Hematopoietic multipotent progenitor cell treated with erythropoietin and hydrocortisone succinate and interleukin-3 and kit ligand, for 4 days (in vitro differentiated cells): ENCODE measurements at regions not wholly inside any gene's neighbourhood (a gene's known extent, or its start where the extent isn't known, plus 50 kb on each side); places are given as distances from the start of the nearest gene placed in this dataset.
"Not testable (repeated sequence)": the region's sequence is repeated elsewhere in the genome, so short reads cannot be mapped to it uniquely, and the experiment has no call there.

ENCODE experiments used
- DNase-seq: peaks from one replicate; pipeline ENCODE4 v3.0.0-alpha.2; 2015

- not testable (repeated sequence) for DNase-seq
Observed at GRCh38 chr9:41016699-41017098, 111.8 kb downstream of the FOXD4L6 start.

- not testable (repeated sequence) for DNase-seq
Observed at GRCh38 chr9:40999952-41000700, 128.4 kb downstream of the FOXD4L6 start.

- DNase-seq = not testable (repeated sequence)
Observed at GRCh38 chr9:40995490-40995889, 133.0 kb downstream of the FOXD4L6 start.

- DNase-seq = peak; percentile 8
Observed at GRCh38 chr9:40993842-40994241, 134.6 kb downstream of the FOXD4L6 start.

- not testable (repeated sequence) for DNase-seq
Observed at GRCh38 chr9:40993375-40993774, 135.1 kb downstream of the FOXD4L6 start.

GRCh38 chr9:40992472-40992821 is 136.0 kb downstream of the FOXD4L6 start:
- DNase-seq = peak; percentile 59

GRCh38 chr9:40991741-40992471 is 136.6 kb downstream of the FOXD4L6 start:
- peak; percentile 99 for DNase-seq

- DNase-seq = not testable (repeated sequence)
Observed at GRCh38 chr9:40991100-40991740, 137.3 kb downstream of the FOXD4L6 start.

GRCh38 chr9:40986332-40986731 is 142.1 kb downstream of the FOXD4L6 start:
- DNase-seq = not testable (repeated sequence)

GRCh38 chr9:40975351-40975750 is 153.1 kb downstream of the FOXD4L6 start:
- not testable (repeated sequence) for DNase-seq

- not testable (repeated sequence) for DNase-seq
Observed at GRCh38 chr9:40974912-40975311, 153.6 kb downstream of the FOXD4L6 start.

- DNase-seq = not testable (repeated sequence)
Observed at GRCh38 chr9:40971773-40972172, 156.7 kb downstream of the FOXD4L6 start.

GRCh38 chr9:40970340-40970739 is 158.1 kb downstream of the FOXD4L6 start:
- not testable (repeated sequence) for DNase-seq

- DNase-seq = not testable (repeated sequence)
Observed at GRCh38 chr9:40962461-40962860, 166.0 kb downstream of the FOXD4L6 start.

GRCh38 chr9:40951876-40952494 is 176.5 kb downstream of the FOXD4L6 start:
- DNase-seq = not testable (repeated sequence)

GRCh38 chr9:40946228-40946627 is 182.3 kb downstream of the FOXD4L6 start:
- not testable (repeated sequence) for DNase-seq

- DNase-seq = not testable (repeated sequence)
Observed at GRCh38 chr9:40942730-40943129, 185.8 kb downstream of the FOXD4L6 start.

GRCh38 chr9:40939888-40940209 is 188.6 kb downstream of the FOXD4L6 start:
- peak; percentile 12 for DNase-seq

- DNase-seq = not testable (repeated sequence)
Observed at GRCh38 chr9:40939201-40939887, 189.1 kb downstream of the FOXD4L6 start.

GRCh38 chr9:40935336-40935735 is 193.1 kb downstream of the FOXD4L6 start:
- DNase-seq = no peak

- not testable (repeated sequence) for DNase-seq
Observed at GRCh38 chr9:40934480-40934879, 194.0 kb downstream of the FOXD4L6 start.

GRCh38 chr9:40930426-40930825 is 198.1 kb downstream of the FOXD4L6 start:
- not testable (repeated sequence) for DNase-seq

- not testable (repeated sequence) for DNase-seq
Observed at GRCh38 chr9:40929488-40929845, 199.0 kb downstream of the FOXD4L6 start.
